ENCODE measurements at regions not wholly inside any gene's neighbourhood (a gene's known extent, or its start where the extent isn't known, plus 50 kb on each side); places are given as distances from the start of the nearest gene placed in this dataset.
"Not testable (repeated sequence)": the region's sequence is repeated elsewhere in the genome, so short reads cannot be mapped to it uniquely, and the experiment has no call there.

- no peak for DNase-seq (ENCODE audit: low read depth in 2 of 2)
These were observed 369.5 kb downstream of the PRELID2 start for GRCh38 chr5:145465474-145466263.

- no peak for DNase-seq (ENCODE audit: low read depth in 2 of 2)
These were observed 371.0 kb downstream of the PRELID2 start for GRCh38 chr5:145464171-145464570.

GRCh38 chr5:145463634-145464033 is 371.5 kb downstream of the PRELID2 start:
- DNase-seq (ENCODE audit: low read depth in 2 of 2): no peak

GRCh38 chr5:145462525-145462924 is 372.6 kb downstream of the PRELID2 start:
- DNase-seq (ENCODE audit: low read depth in 2 of 2): no peak

GRCh38 chr5:145450286-145450885 is 384.8 kb downstream of the PRELID2 start:
- DNase-seq (ENCODE audit: low read depth in 2 of 2): no peak

GRCh38 chr5:145449794-145450193 is 385.3 kb downstream of the PRELID2 start:
- DNase-seq (ENCODE audit: low read depth in 2 of 2): no peak

GRCh38 chr5:145446875-145447274 is 388.3 kb downstream of the PRELID2 start:
- DNase-seq (ENCODE audit: low read depth in 2 of 2): not testable (repeated sequence)

- no peak for DNase-seq (ENCODE audit: low read depth in 2 of 2)
These were observed 388.7 kb downstream of the PRELID2 start for GRCh38 chr5:145446412-145446811.

- DNase-seq (ENCODE audit: low read depth in 2 of 2): no peak
These were observed 390.1 kb downstream of the PRELID2 start for GRCh38 chr5:145445027-145445426.

- DNase-seq (ENCODE audit: low read depth in 2 of 2): no peak
These were observed 391.2 kb downstream of the PRELID2 start for GRCh38 chr5:145443964-145444363.

GRCh38 chr5:145443366-145443765 is 391.8 kb downstream of the PRELID2 start:
- no peak for DNase-seq (ENCODE audit: low read depth in 2 of 2)

- DNase-seq (ENCODE audit: low read depth in 2 of 2): not testable (repeated sequence)
These were observed 392.5 kb downstream of the PRELID2 start for GRCh38 chr5:145442661-145443060.

GRCh38 chr5:145441228-145441627 is 393.9 kb downstream of the PRELID2 start:
- no peak for DNase-seq (ENCODE audit: low read depth in 2 of 2)

- no peak for DNase-seq (ENCODE audit: low read depth in 2 of 2)
These were observed 397.5 kb downstream of the PRELID2 start for GRCh38 chr5:145437627-145438026.

GRCh38 chr5:145433077-145433476 is 402.1 kb downstream of the PRELID2 start:
- DNase-seq (ENCODE audit: low read depth in 2 of 2): no peak

- DNase-seq (ENCODE audit: low read depth in 2 of 2): no peak
These were observed 406.0 kb downstream of the PRELID2 start for GRCh38 chr5:145429170-145429569.

GRCh38 chr5:145408048-145408341 is 427.1 kb downstream of the PRELID2 start:
- no peak for DNase-seq (ENCODE audit: low read depth in 2 of 2)

GRCh38 chr5:145407300-145408047 is 427.7 kb downstream of the PRELID2 start:
- DNase-seq (ENCODE audit: low read depth in 2 of 2): no peak

GRCh38 chr5:145403992-145404391 is 431.1 kb downstream of the PRELID2 start:
- no peak for DNase-seq (ENCODE audit: low read depth in 2 of 2)

GRCh38 chr5:145396888-145397287 is 438.3 kb downstream of the PRELID2 start:
- no peak for DNase-seq (ENCODE audit: low read depth in 2 of 2)

GRCh38 chr5:145395151-145395550 is 440.0 kb downstream of the PRELID2 start:
- not testable (repeated sequence) for DNase-seq (ENCODE audit: low read depth in 2 of 2)

GRCh38 chr5:145393426-145393825 is 441.7 kb downstream of the PRELID2 start:
- DNase-seq (ENCODE audit: low read depth in 2 of 2): no peak

- DNase-seq (ENCODE audit: low read depth in 2 of 2): no peak
These were observed 446.1 kb downstream of the PRELID2 start for GRCh38 chr5:145389047-145389446.

Measured in lung microvascular endothelial cell (primary cell).